ENCODE measurements at regions not wholly inside any gene's neighbourhood (a gene's known extent, or its start where the extent isn't known, plus 50 kb on each side); places are given as distances from the start of the nearest gene placed in this dataset.

GRCh38 chr15:93826293-93826692, 405.1 kb upstream of the MCTP2 start:
- H4K20me1 ChIP-seq: no peaks in the 10 kb centered on the region
- TF ChIP-seq Cebpa-rat (IDR thresholded peaks at IDR 0.05): no peak

GRCh38 chr15:93825682-93826081, 405.7 kb upstream of the MCTP2 start:
- Histone ChIP-seq H3K9ac (no peak overlapping the region), H4K20me1 (no peaks in the 10 kb centered on the region), H3K9me3 (no peaks in the 10 kb centered on the region), H3K4me1 (no peaks in the 10 kb centered on the region), H3K4me2 (no peak overlapping the region), H3K36me3 (no peaks in the 10 kb centered on the region), H3K4me3 (no peak overlapping the region), H3K27ac (no peak overlapping the region), H3K27me3 (no peaks in the 10 kb centered on the region)
- TF ChIP-seq Cebpa-rat (IDR thresholded peaks at IDR 0.05): no peak

More at GRCh38 chr15:93826293-93826692, 405.1 kb upstream of the MCTP2 start:
- H3K9me3 ChIP-seq: no peaks in the 10 kb centered on the region
- no peak overlapping the region for H3K4me3 ChIP-seq
- H3K4me1 ChIP-seq: no peaks in the 10 kb centered on the region
- H3K4me2 ChIP-seq: no peak overlapping the region
- no peaks in the 10 kb centered on the region for H3K36me3 ChIP-seq
- no peak overlapping the region for H3K27ac ChIP-seq
- H3K27me3 ChIP-seq: no peaks in the 10 kb centered on the region
- H3K9ac ChIP-seq: no peak overlapping the region

GRCh38 chr15:93823971-93824913, 407.1 kb upstream of the MCTP2 start:
- no peak overlapping the region for H3K4me2 ChIP-seq
- H4K20me1 ChIP-seq: no peaks in the 10 kb centered on the region
- H3K9ac ChIP-seq: no peak overlapping the region
- TF ChIP-seq Cebpa-rat (IDR thresholded peaks at IDR 0.05): no peak
- H3K27ac ChIP-seq: no peak overlapping the region
- H3K4me3 ChIP-seq: no peak overlapping the region
- H3K4me1 ChIP-seq: no peaks in the 10 kb centered on the region
- no peaks in the 10 kb centered on the region for H3K9me3 ChIP-seq
- no peaks in the 10 kb centered on the region for H3K27me3 ChIP-seq
- H3K36me3 ChIP-seq: no peaks in the 10 kb centered on the region

GRCh38 chr15:93820566-93820965, 410.8 kb upstream of the MCTP2 start:
- Histone ChIP-seq H4K20me1 (no peaks in the 10 kb centered on the region), H3K27ac (no peak overlapping the region), H3K9ac (no peak overlapping the region), H3K27me3 (no peaks in the 10 kb centered on the region), H3K4me3 (no peak overlapping the region), H3K9me3 (peaks cover 14% of the 10 kb centered on the region), H3K4me1 (no peaks in the 10 kb centered on the region), H3K36me3 (no peaks in the 10 kb centered on the region), H3K4me2 (no peak overlapping the region)
- no peak for TF ChIP-seq Cebpa-rat (IDR thresholded peaks at IDR 0.05)

- Histone ChIP-seq H4K20me1 (no peaks in the 10 kb centered on the region), H3K9me3 (peaks cover 14% of the 10 kb centered on the region), H3K27ac (no peak overlapping the region), H3K9ac (no peak overlapping the region), H3K4me1 (no peaks in the 10 kb centered on the region), H3K27me3 (no peaks in the 10 kb centered on the region), H3K36me3 (no peaks in the 10 kb centered on the region), H3K4me3 (no peak overlapping the region), H3K4me2 (no peak overlapping the region)
- no peak for TF ChIP-seq Cebpa-rat (IDR thresholded peaks at IDR 0.05)
Observed at GRCh38 chr15:93819826-93820225, 411.5 kb upstream of the MCTP2 start.

GRCh38 chr15:93816815-93817214, 414.5 kb upstream of the MCTP2 start:
- no peak overlapping the region for H3K4me3 ChIP-seq
- no peaks in the 10 kb centered on the region for H3K27me3 ChIP-seq
- H3K9ac ChIP-seq: no peak overlapping the region
- no peak overlapping the region for H3K4me2 ChIP-seq
- no peak overlapping the region for H3K27ac ChIP-seq
- no peaks in the 10 kb centered on the region for H3K36me3 ChIP-seq
- peaks cover 14% of the 10 kb centered on the region for H3K9me3 ChIP-seq
- H3K4me1 ChIP-seq: peaks cover 5% of the 10 kb centered on the region; the same call in 1 of the 2 replicates
- TF ChIP-seq Cebpa-rat (IDR thresholded peaks at IDR 0.05): no peak
- H4K20me1 ChIP-seq: no peaks in the 10 kb centered on the region

GRCh38 chr15:93811305-93811704, 420.1 kb upstream of the MCTP2 start:
- Histone ChIP-seq H4K20me1 (no peaks in the 10 kb centered on the region), H3K36me3 (no peaks in the 10 kb centered on the region), H3K27me3 (no peaks in the 10 kb centered on the region), H3K4me1 (peaks cover 5% of the 10 kb centered on the region; the same call in 1 of the 2 replicates), H3K4me3 (no peak overlapping the region), H3K9ac (no peak overlapping the region), H3K9me3 (no peaks in the 10 kb centered on the region), H3K27ac (no peak overlapping the region), H3K4me2 (no peak overlapping the region)
- no peak for TF ChIP-seq Cebpa-rat (IDR thresholded peaks at IDR 0.05)

GRCh38 chr15:93809516-93809915, 421.8 kb upstream of the MCTP2 start:
- Histone ChIP-seq H3K9me3 (no peaks in the 10 kb centered on the region), H3K4me3 (no peak overlapping the region), H4K20me1 (no peaks in the 10 kb centered on the region), H3K27me3 (no peaks in the 10 kb centered on the region), H3K4me2 (no peak overlapping the region), H3K36me3 (no peaks in the 10 kb centered on the region), H3K27ac (no peak overlapping the region), H3K4me1 (peaks cover 5% of the 10 kb centered on the region; the same call in 1 of the 2 replicates), H3K9ac (no peak overlapping the region)
- no peak for TF ChIP-seq Cebpa-rat (IDR thresholded peaks at IDR 0.05)

- no peak overlapping the region for H3K4me3 ChIP-seq
- H3K36me3 ChIP-seq: no peaks in the 10 kb centered on the region
- H3K4me1 ChIP-seq: no peaks in the 10 kb centered on the region
- H3K27ac ChIP-seq: no peak overlapping the region
- no peaks in the 10 kb centered on the region for H4K20me1 ChIP-seq
- no peak overlapping the region for H3K4me2 ChIP-seq
- no peak for TF ChIP-seq Cebpa-rat (IDR thresholded peaks at IDR 0.05)
- no peaks in the 10 kb centered on the region for H3K9me3 ChIP-seq
- H3K27me3 ChIP-seq: no peaks in the 10 kb centered on the region
- no peak overlapping the region for H3K9ac ChIP-seq
Observed at GRCh38 chr15:93803421-93804152, 427.8 kb upstream of the MCTP2 start.

- no peak overlapping the region for H3K27ac ChIP-seq
- H3K4me1 ChIP-seq: no peaks in the 10 kb centered on the region
- no peak overlapping the region for H3K9ac ChIP-seq
- H3K36me3 ChIP-seq: no peaks in the 10 kb centered on the region
- no peak overlapping the region for H3K4me2 ChIP-seq
- H4K20me1 ChIP-seq: no peaks in the 10 kb centered on the region
- TF ChIP-seq Cebpa-rat (IDR thresholded peaks at IDR 0.05): no peak
- H3K4me3 ChIP-seq: no peak overlapping the region
- no peaks in the 10 kb centered on the region for H3K9me3 ChIP-seq
- H3K27me3 ChIP-seq: no peaks in the 10 kb centered on the region
Observed at GRCh38 chr15:93801206-93801605, 430.2 kb upstream of the MCTP2 start.
